KOPT-K1 (cell line): ENCODE measurements at regions not wholly inside any gene's neighbourhood (a gene's known extent, or its start where the extent isn't known, plus 50 kb on each side); places are given as distances from the start of the nearest gene placed in this dataset.

Experiments used
- H3K27ac ChIP-seq: fragments of 200-600 bp; sonication (generic); 2 replicates; pipeline ENCODE4 v1.5.1; 2016; ENCODE audit warnings: antibody characterized with exemption, mild to moderate bottlenecking, low read depth, low read length; ENCODE audit not compliant: poor library complexity, severe bottlenecking
- H3K36me3 ChIP-seq: fragments of 200-600 bp; sonication (generic); 2 replicates; pipeline ENCODE4 v1.5.1; 2017; ENCODE audit warnings: antibody characterized with exemption, mild to moderate bottlenecking, low read length, moderate library complexity; ENCODE audit not compliant: insufficient read depth
- H3K9me3 ChIP-seq: fragments of 200-600 bp; sonication (generic); 2 replicates; pipeline ENCODE4 v1.5.1; 2017; ENCODE audit warnings: antibody characterized with exemption, low read length, mild to moderate bottlenecking; ENCODE audit not compliant: insufficient read depth, poor library complexity, severe bottlenecking

DNA sequence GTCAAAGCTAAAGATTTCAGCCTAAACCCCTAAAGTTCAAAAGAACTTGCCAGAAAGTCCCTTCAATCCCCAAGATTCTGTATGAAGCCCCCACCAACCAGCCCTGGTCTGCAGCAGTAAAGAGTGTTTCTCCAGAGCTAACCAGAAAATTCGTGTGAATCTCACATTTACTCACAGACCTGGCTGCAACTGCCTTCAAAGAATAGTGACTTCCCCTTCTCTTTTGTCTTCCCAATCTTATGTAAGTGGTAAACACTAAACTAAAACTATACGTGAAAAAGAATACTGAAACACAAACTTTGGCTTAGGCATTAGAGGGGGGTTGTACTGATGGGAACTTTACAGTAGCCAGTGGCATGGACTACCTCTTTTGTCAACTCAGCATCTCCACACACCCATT, 50.6 kb upstream of the SETBP1 start:
- H3K27ac ChIP-seq, result no peak overlapping the region
- no peaks in the 10 kb centered on the region for H3K9me3 ChIP-seq
- H3K36me3 ChIP-seq, result no peaks in the 10 kb centered on the region
